ENCODE measurements at regions not wholly inside any gene's neighbourhood (a gene's known extent, or its start where the extent isn't known, plus 50 kb on each side); places are given as distances from the start of the nearest gene placed in this dataset.

GRCh38 chr1:10881046-10881445 lies 84.6 kb upstream of the CASZ1 start:
- no peak for TF ChIP-seq CTCF (IDR thresholded peaks at IDR 0.05)

GRCh38 chr1:10882069-10882468 lies 85.6 kb upstream of the CASZ1 start:
- TF ChIP-seq CTCF (IDR thresholded peaks at IDR 0.05): no peak

- no peak for TF ChIP-seq CTCF (IDR thresholded peaks at IDR 0.05)
These were observed 91.8 kb upstream of the CASZ1 start for GRCh38 chr1:10888291-10888690.

- TF ChIP-seq CTCF (IDR thresholded peaks at IDR 0.05): no peak
These were observed 92.6 kb upstream of the CASZ1 start for GRCh38 chr1:10888791-10889649.

- no peak for TF ChIP-seq CTCF (IDR thresholded peaks at IDR 0.05)
These were observed 93.4 kb upstream of the CASZ1 start for GRCh38 chr1:10889650-10890353.

- TF ChIP-seq CTCF (IDR thresholded peaks at IDR 0.05): no peak
These were observed 94.1 kb upstream of the CASZ1 start for GRCh38 chr1:10890491-10891071.

- no peak for TF ChIP-seq CTCF (IDR thresholded peaks at IDR 0.05)
These were observed 94.6 kb upstream of the CASZ1 start for GRCh38 chr1:10891091-10891490.

Data from LNCAP (cell line).